IMR-90 (cell line): ENCODE measurements at regions not wholly inside any gene's neighbourhood (a gene's known extent, or its start where the extent isn't known, plus 50 kb on each side); places are given as distances from the start of the nearest gene placed in this dataset.
"Not testable (repeated sequence)": the region's sequence is repeated elsewhere in the genome, so short reads cannot be mapped to it uniquely, and the experiment has no call there.

Source experiments
- BHLHE40 ChIP-seq: fragments of 150-350 bp; IDR thresholded peaks from 2 replicates; pipeline ENCODE4 v1.6.1; 2016; ENCODE audit warnings: mild to moderate bottlenecking, low read depth, low read length
- CEBPB ChIP-seq: IDR thresholded peaks from 2 replicates; pipeline ENCODE4 v1.6.1; 2012; ENCODE audit warnings: low read depth, low read length, improper control_type of control experiment
- CTCF ChIP-seq: conservative IDR thresholded peaks from 2 replicates; pipeline ENCODE4 v1.5.1; 2012; ENCODE audit warnings: mild to moderate bottlenecking, low read depth, low read length, improper control_type of control experiment
- ELK1 ChIP-seq: fragments of 150-350 bp; IDR thresholded peaks from 2 replicates; pipeline ENCODE4 v1.6.1; 2016; ENCODE audit warnings: low read depth, mild to moderate bottlenecking, low read length, moderate library complexity, borderline replicate concordance
- FOS ChIP-seq: fragments of 150-350 bp; IDR thresholded peaks from 2 replicates; pipeline ENCODE4 v1.6.1; 2016; ENCODE audit warnings: low read depth, low read length
- MAFK ChIP-seq: IDR thresholded peaks from 2 replicates; pipeline ENCODE4 v1.6.1; 2012; ENCODE audit warnings: low read depth, low read length, improper control_type of control experiment
- MXI1 ChIP-seq: IDR thresholded peaks from 2 replicates; pipeline ENCODE4 v1.6.1; 2012; ENCODE audit warnings: low read depth, mild to moderate bottlenecking, low read length, moderate library complexity, borderline replicate concordance
- POLR2A ChIP-seq: IDR thresholded peaks from 2 replicates; pipeline ENCODE4 v1.6.1; 2012; ENCODE audit warnings: mild to moderate bottlenecking, low read depth, low read length
- RAD21 ChIP-seq: IDR thresholded peaks from 2 replicates; pipeline ENCODE4 v1.6.1; 2012; ENCODE audit warnings: low read length, improper control_type of control experiment
- RCOR1 ChIP-seq: IDR thresholded peaks from 2 replicates; pipeline ENCODE4 v1.6.1; 2012; ENCODE audit warnings: mild to moderate bottlenecking, low read length, improper control_type of control experiment; ENCODE audit not compliant: insufficient replicate concordance
- RFX5 ChIP-seq: IDR thresholded peaks from 2 replicates; pipeline ENCODE4 v1.8.0; 2012; ENCODE audit warnings: low read depth, mild to moderate bottlenecking, low read length, moderate library complexity
- SMC3 ChIP-seq: fragments of 150-350 bp; IDR thresholded peaks from 2 replicates; pipeline ENCODE4 v1.6.1; 2016; ENCODE audit warnings: low read depth, mild to moderate bottlenecking, antibody characterized with exemption, low read length, moderate library complexity
- USF2 ChIP-seq: fragments of 150-350 bp; IDR thresholded peaks from 2 replicates; pipeline ENCODE4 v1.6.1; 2017; ENCODE audit warnings: mild to moderate bottlenecking, antibody characterized with exemption, low read length, low read depth

GRCh38 chr17:22383772-22384460 lies 691.6 kb downstream of the KCNJ18 start:
- not testable (repeated sequence) for TF ChIP-seq CTCF, USF2, MXI1, POLR2A, FOS, RFX5, BHLHE40, CEBPB, SMC3, RCOR1, ELK1, MAFK, RAD21
